HepG2 (cell line): ENCODE measurements at regions not wholly inside any gene's neighbourhood (a gene's known extent, or its start where the extent isn't known, plus 50 kb on each side); places are given as distances from the start of the nearest gene placed in this dataset.

ENCODE experiments used
- ATAC-seq: fragments of 200-7000 bp; cut with Tn5 transposase; 3 replicates; pipeline ENCODE4 v1.9.1; 2020; ENCODE audit warnings: mild to moderate bottlenecking, moderate library complexity
- BruUV-seq: library from RNA; stranded (reverse); fragments of 400-500 nt; replicated peaks from 2 replicates; lab custom pipeline; 2021; lab: Mats Ljungman, UMichigan
- CTCF ChIA-PET: fragments of 300-600 bp; formaldehyde crosslinking; extraction: SDS; loops from one replicate; lab custom pipeline; 2021; ENCODE audit warnings: low total read pairs, inconsistent platforms, low intra/inter-chr PET ratio; lab: Yijun Ruan, JAX
- POLR2A ChIA-PET: fragments of 350-600 bp; sonication (Branson Sonifier 250); formaldehyde crosslinking; loops from one replicate; lab custom pipeline; 2020; ENCODE audit warnings: antibody characterized with exemption, inconsistent platforms; lab: Yijun Ruan, JAX
- DNase-seq: peaks from one replicate; pipeline ENCODE4 v3.0.0-alpha.2; 2015; ENCODE audit warnings: low spot score
- FAIRE-seq: peaks from 3 replicates; lab custom pipeline; 2011; peaks lifted over from hg19 to GRCh38; lab: Jason Lieb, UNC
- H2AFZ ChIP-seq: one replicate; pipeline ENCODE4 v1.6.1; 2011; ENCODE audit warnings: low read length, inconsistent platforms
- H3K27ac ChIP-seq: fragments of 300-600 bp; 3 replicates; pipeline ENCODE4 v1.8.0; 2011; ENCODE audit warnings: mixed run types, mild to moderate bottlenecking, mixed read lengths, low read length, inconsistent platforms; ENCODE audit not compliant: insufficient read depth; ENCODE audit errors: extremely low read length
- H3K27me3 ChIP-seq, 2 experiments: fragments of 200-600 bp in 1 of 2; 2 replicates in 1 of 2; 3 replicates in 1 of 2; pipeline versions ENCODE4 v1.6.0 to v1.8.0; 2011; ENCODE audit warnings: low read length in 2 of 2, mild to moderate bottlenecking in 2 of 2, moderate library complexity in 2 of 2, inconsistent platforms in 1 of 2; ENCODE audit not compliant: insufficient read depth in 2 of 2, control insufficient read depth in 1 of 2
- H3K36me3 ChIP-seq, 2 experiments: fragments of 200-600 bp in 1 of 2; replicated peaks in 1 of 2; 2 replicates in 1 of 2; 3 replicates in 1 of 2; pipeline versions ENCODE4 v1.5.1 to v1.8.0; 2011; ENCODE audit warnings: low read length in 2 of 2, inconsistent platforms in 1 of 2; ENCODE audit not compliant: insufficient read depth in 2 of 2, control insufficient read depth in 1 of 2
- H3K4me1 ChIP-seq: 2 replicates; pipeline ENCODE4 v1.5.1; 2012; ENCODE audit warnings: low read length, inconsistent platforms; ENCODE audit not compliant: insufficient read depth
- H3K4me2 ChIP-seq: 2 replicates; pipeline ENCODE4 v1.6.0; 2011; ENCODE audit warnings: low read depth, low read length, inconsistent platforms
- H3K4me3 ChIP-seq, 3 experiments: fragments of 200-600 bp in 1 of 3; sonication (generic), shearing (Covaris generic) in 1 of 3; replicated peaks in 1 of 3; 2 replicates each; pipeline ENCODE4 v1.5.1; 2011 to 2016; ENCODE audit warnings: low read length in 3 of 3, inconsistent platforms in 2 of 3, low read depth in 2 of 3, mild to moderate bottlenecking in 2 of 3, control low read depth in 1 of 3, mixed read lengths in 1 of 3; ENCODE audit not compliant: insufficient read depth in 1 of 3
- H3K79me2 ChIP-seq: one replicate; pipeline ENCODE4 v1.6.1; 2011; ENCODE audit warnings: low read length, inconsistent platforms; ENCODE audit not compliant: insufficient read depth
- H3K9ac ChIP-seq: 2 replicates; pipeline ENCODE4 v1.6.0; 2011; ENCODE audit warnings: mild to moderate bottlenecking, low read depth, low read length, inconsistent platforms; ENCODE audit not compliant: insufficient read depth
- H3K9me3 ChIP-seq: 2 replicates; pipeline ENCODE4 v1.5.1; 2012; ENCODE audit warnings: mild to moderate bottlenecking, low read length
- H4K20me1 ChIP-seq: 2 replicates; pipeline ENCODE4 v1.6.0; 2011; ENCODE audit warnings: inconsistent platforms, mild to moderate bottlenecking, low read length, moderate library complexity; ENCODE audit not compliant: insufficient read depth
- CAMTA2 ChIP-seq: sonication (generic); formaldehyde crosslinking; IDR thresholded peaks from 2 replicates; pipeline ENCODE4 v1.4.0; 2020; ENCODE audit warnings: mild to moderate bottlenecking, missing genetic modification reagents, borderline replicate concordance
- CSRNP2 ChIP-seq: sonication (generic); formaldehyde crosslinking; conservative IDR thresholded peaks from 2 replicates; pipeline ENCODE4 v1.8.0; 2022; ENCODE audit warnings: low read depth, missing genetic modification reagents
- ERF ChIP-seq: IDR thresholded peaks from 2 replicates; pipeline ENCODE4 v1.6.1; 2018; ENCODE audit warnings: missing biosample characterization, missing genetic modification reagents
- HBP1 ChIP-seq: IDR thresholded peaks from 2 replicates; pipeline ENCODE4 v1.6.1; 2016; ENCODE audit warnings: low read depth, control low read depth
- MIER2 ChIP-seq: IDR thresholded peaks from 2 replicates; pipeline ENCODE4 v1.6.1; 2016; ENCODE audit warnings: missing biosample characterization, missing genetic modification reagents
- MLLT10 ChIP-seq: sonication (generic); formaldehyde crosslinking; IDR thresholded peaks from 2 replicates; pipeline ENCODE4 v1.4.0; 2020; ENCODE audit warnings: missing genetic modification reagents
- NFRKB ChIP-seq: fragments of 450-650 bp; IDR thresholded peaks from 2 replicates; pipeline ENCODE4 v1.6.1; 2017
- SSRP1 ChIP-seq: IDR thresholded peaks from 2 replicates; pipeline ENCODE4 v1.6.1; 2016; ENCODE audit warnings: control low read depth
- THYN1 ChIP-seq: sonication (generic); formaldehyde crosslinking; IDR thresholded peaks from 2 replicates; pipeline ENCODE4 v1.8.1; 2023; ENCODE audit warnings: low read depth, mild to moderate bottlenecking, moderate library complexity, missing genetic modification reagents, borderline replicate concordance
- ZNF292 ChIP-seq: sonication (generic); formaldehyde crosslinking; IDR thresholded peaks from 2 replicates; pipeline ENCODE4 v1.8.1; 2022; ENCODE audit warnings: mild to moderate bottlenecking, low read depth, missing genetic modification reagents, borderline replicate concordance
- ZNF530 ChIP-seq: sonication (generic); formaldehyde crosslinking; IDR thresholded peaks from 2 replicates; pipeline ENCODE4 v1.5.0; 2020; ENCODE audit warnings: low read depth, mild to moderate bottlenecking, missing genetic modification reagents
- WGBS: methylation state at CpG from one replicate; pipeline ENCODE4 v1.1.6; 2017; ENCODE audit warnings: low lambda C conversion rate; 5-methylcytosine and 5-hydroxymethylcytosine counted together
- in situ Hi-C: cut with HindIII; loops from 2 replicates; pipeline ENCODE4 v1.10.0; 2017; ENCODE audit warnings: low pct_unique_long_range_greater_than_20kb; ENCODE audit not compliant: extremely low pct_ligation_motif_present
- intact Hi-C: fragments of 100-400 bp; cut with micrococcal nuclease; formaldehyde crosslinking; loops from one replicate; pipeline ENCODE4 v1.10.0; 2022; ENCODE audit not compliant: unreplicated experiment
- TF ChIP-seq, protein P1 (sequence below): sonication (generic); formaldehyde crosslinking; conservative IDR thresholded peaks from 2 replicates; pipeline ENCODE4 v1.4.0; 2020; ENCODE audit warnings: missing genetic modification reagents
- TF ChIP-seq, protein P2 (sequence below), 2 experiments: fragments of 450-650 bp in 1 of 2; sonication (generic) in 1 of 2; formaldehyde crosslinking; IDR thresholded peaks; 2 replicates each; pipeline versions ENCODE4 v1.5.0 to v1.8.0; 2020 to 2022; ENCODE audit warnings: mild to moderate bottlenecking in 1 of 2, missing genetic modification reagents in 1 of 2
- TF ChIP-seq, protein P3 (sequence below): IDR thresholded peaks from 2 replicates; pipeline ENCODE4 v1.6.1; 2018; ENCODE audit warnings: missing genetic modification reagents

- H3K36me3 ChIP-seq, result no peaks in the 10 kb centered on the region
- H3K9ac ChIP-seq, result no peak overlapping the region
- no peaks in the 10 kb centered on the region for H3K9me3 ChIP-seq
- no peak overlapping the region for H3K4me3 ChIP-seq
- 0 out of 2 replicates have a peak, but pooled peaks cover 6% of the 10 kb centered on the region for H3K4me1 ChIP-seq
- DNase-seq (no peak), FAIRE-seq (no peak), ATAC-seq (no peak)
- WGBS, result 20% methylated on average over 2 of the region's 2 CpGs
- no peak overlapping the region for H3K27ac ChIP-seq
- no peaks in the 10 kb centered on the region for H3K27me3 ChIP-seq
- intact Hi-C loops, result no loop called here
- H4K20me1 ChIP-seq, result no peaks in the 10 kb centered on the region
- BruUV-seq, result no TSS peak
- no peak overlapping the region for H3K4me2 ChIP-seq
- TF ChIP-seq CSRNP2, result no peak
- in situ Hi-C loops, result no loop called here
- POLR2A ChIA-PET, result no interaction called here
- no peaks in the 10 kb centered on the region for H3K79me2 ChIP-seq
- H2AFZ ChIP-seq, result no peak overlapping the region
- CTCF ChIA-PET, result no interaction called here
Measured at GRCh38 chr1:65584399-65584798, 163.9 kb downstream of the LEPR start.

DNA sequence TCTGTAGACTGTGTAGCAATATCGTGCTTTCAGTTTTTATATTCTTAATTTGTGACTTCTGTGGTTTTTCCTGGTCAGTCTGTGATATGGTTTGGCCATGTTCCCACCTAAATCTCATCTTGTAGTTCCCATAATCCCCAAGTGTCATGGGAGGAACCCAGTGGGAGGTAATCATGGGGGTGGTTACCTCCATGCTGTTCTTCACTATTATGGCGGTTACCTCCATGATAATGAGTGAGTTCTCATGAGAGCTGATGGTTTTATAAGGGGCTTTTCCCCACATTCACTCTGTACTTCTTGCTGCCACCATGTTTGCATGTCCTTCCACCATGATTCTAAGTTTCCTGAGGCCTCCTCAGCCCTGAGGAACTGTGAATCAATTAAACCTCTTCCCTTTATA lies 169.8 kb downstream of the LEPR start:
- intact Hi-C loops, result no loop called here
- H3K27me3 ChIP-seq, result no peaks in the 10 kb centered on the region
- H4K20me1 ChIP-seq, result no peaks in the 10 kb centered on the region
- 74% methylated on average over 2 of the region's 2 CpGs for WGBS
- no peaks in the 10 kb centered on the region for H3K4me1 ChIP-seq
- no peak overlapping the region for H3K4me2 ChIP-seq
- ChIA-PET CTCF (no interaction called here), POLR2A (no interaction called here)
- no peak for FAIRE-seq
- H3K9ac ChIP-seq, result no peak overlapping the region
- no peaks in the 10 kb centered on the region for H3K9me3 ChIP-seq
- H3K27ac ChIP-seq, result no peak overlapping the region
- no TSS peak for BruUV-seq
- H3K79me2 ChIP-seq, result no peaks in the 10 kb centered on the region
- no peaks in the 10 kb centered on the region for H3K36me3 ChIP-seq
- no peak for ATAC-seq
- no peak overlapping the region for H3K4me3 ChIP-seq
- H2AFZ ChIP-seq, result no peak overlapping the region
- no peak for DNase-seq
- in situ Hi-C loops, result no loop called here
- TF ChIP-seq HBP1 (CRISPR knock-in tag) (no peak), MIER2 (CRISPR knock-in tag) (no peak), MLLT10 (no peak), ZNF292 (CRISPR knock-in tag) (no peak), ZNF530 (CRISPR knock-in tag) (no peak), ERF (CRISPR knock-in tag) (no peak), THYN1 (CRISPR knock-in tag) (no peak), NFRKB (no peak), CAMTA2 (no peak), SSRP1 (CRISPR knock-in tag) (no peak)
- TF ChIP-seq, protein P1, sequence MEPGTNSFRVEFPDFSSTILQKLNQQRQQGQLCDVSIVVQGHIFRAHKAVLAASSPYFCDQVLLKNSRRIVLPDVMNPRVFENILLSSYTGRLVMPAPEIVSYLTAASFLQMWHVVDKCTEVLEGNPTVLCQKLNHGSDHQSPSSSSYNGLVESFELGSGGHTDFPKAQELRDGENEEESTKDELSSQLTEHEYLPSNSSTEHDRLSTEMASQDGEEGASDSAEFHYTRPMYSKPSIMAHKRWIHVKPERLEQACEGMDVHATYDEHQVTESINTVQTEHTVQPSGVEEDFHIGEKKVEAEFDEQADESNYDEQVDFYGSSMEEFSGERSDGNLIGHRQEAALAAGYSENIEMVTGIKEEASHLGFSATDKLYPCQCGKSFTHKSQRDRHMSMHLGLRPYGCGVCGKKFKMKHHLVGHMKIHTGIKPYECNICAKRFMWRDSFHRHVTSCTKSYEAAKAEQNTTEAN (CRISPR knock-in tag), result no peak
- TF ChIP-seq, protein P2, sequence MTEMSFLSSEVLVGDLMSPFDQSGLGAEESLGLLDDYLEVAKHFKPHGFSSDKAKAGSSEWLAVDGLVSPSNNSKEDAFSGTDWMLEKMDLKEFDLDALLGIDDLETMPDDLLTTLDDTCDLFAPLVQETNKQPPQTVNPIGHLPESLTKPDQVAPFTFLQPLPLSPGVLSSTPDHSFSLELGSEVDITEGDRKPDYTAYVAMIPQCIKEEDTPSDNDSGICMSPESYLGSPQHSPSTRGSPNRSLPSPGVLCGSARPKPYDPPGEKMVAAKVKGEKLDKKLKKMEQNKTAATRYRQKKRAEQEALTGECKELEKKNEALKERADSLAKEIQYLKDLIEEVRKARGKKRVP (CRISPR knock-in tag; IDR thresholded peaks at IDR 0.05), result no peak
- TF ChIP-seq, protein P3, sequence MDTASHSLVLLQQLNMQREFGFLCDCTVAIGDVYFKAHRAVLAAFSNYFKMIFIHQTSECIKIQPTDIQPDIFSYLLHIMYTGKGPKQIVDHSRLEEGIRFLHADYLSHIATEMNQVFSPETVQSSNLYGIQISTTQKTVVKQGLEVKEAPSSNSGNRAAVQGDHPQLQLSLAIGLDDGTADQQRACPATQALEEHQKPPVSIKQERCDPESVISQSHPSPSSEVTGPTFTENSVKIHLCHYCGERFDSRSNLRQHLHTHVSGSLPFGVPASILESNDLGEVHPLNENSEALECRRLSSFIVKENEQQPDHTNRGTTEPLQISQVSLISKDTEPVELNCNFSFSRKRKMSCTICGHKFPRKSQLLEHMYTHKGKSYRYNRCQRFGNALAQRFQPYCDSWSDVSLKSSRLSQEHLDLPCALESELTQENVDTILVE (CRISPR knock-in tag), result no peak
